Type B pancreatic cell (in vitro differentiated cells): ENCODE measurements at regions not wholly inside any gene's neighbourhood (a gene's known extent, or its start where the extent isn't known, plus 50 kb on each side); places are given as distances from the start of the nearest gene placed in this dataset.

ENCODE experiments used
- DNase-seq: peaks from one replicate; pipeline ENCODE4 v3.0.0; 2021; ENCODE audit warnings: mixed read lengths; ENCODE audit not compliant: unreplicated experiment; ENCODE audit errors: extremely low spot score
- H3K27ac Mint-ChIP-seq: 2 replicates; pipeline ENCODE4 v1.8.0; 2021; ENCODE audit warnings: mild to moderate bottlenecking, mixed read lengths
- H3K27me3 Mint-ChIP-seq: 2 replicates; pipeline ENCODE4 v1.8.0; 2021; ENCODE audit warnings: mixed read lengths
- H3K36me3 Mint-ChIP-seq: 2 replicates; pipeline ENCODE4 v1.8.0; 2021; ENCODE audit warnings: mixed read lengths
- H3K4me1 Mint-ChIP-seq: one replicate; pipeline ENCODE4 v1.8.0; 2021; ENCODE audit warnings: mixed read lengths; ENCODE audit not compliant: unreplicated experiment
- H3K4me3 Mint-ChIP-seq: 2 replicates; pipeline ENCODE4 v1.8.0; 2021; ENCODE audit warnings: mild to moderate bottlenecking, mixed read lengths
- H3K9me3 Mint-ChIP-seq: 2 replicates; pipeline ENCODE4 v1.8.0; 2021; ENCODE audit warnings: mixed read lengths
- TF ChIP-seq, protein P1 (sequence below): fragments of 200-600 bp; sonication (generic); conservative IDR thresholded peaks from 2 replicates; pipeline ENCODE4 v1.5.0; 2021; ENCODE audit warnings: antibody characterized with exemption, mild to moderate bottlenecking

DNA sequence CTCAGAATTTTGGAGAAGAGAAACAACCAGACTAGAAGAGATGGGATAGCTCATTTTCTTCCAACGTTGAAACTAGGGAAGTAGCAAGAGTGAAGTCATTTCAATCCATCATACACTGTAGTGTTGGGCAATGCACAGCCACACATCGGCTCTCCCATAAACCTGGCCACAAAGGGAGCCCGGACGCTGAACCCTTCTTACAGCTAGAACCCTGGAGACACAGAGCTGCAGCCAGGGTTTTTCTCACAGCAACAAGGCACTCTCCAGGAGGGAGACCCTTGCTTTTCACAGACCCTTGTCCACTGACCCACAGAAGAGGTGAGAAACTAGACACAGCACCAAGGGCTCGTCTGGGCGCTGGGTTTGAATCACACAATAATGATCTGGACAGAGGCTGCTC is 101.4 kb upstream of the FSTL4 start:
- TF ChIP-seq, protein P1, sequence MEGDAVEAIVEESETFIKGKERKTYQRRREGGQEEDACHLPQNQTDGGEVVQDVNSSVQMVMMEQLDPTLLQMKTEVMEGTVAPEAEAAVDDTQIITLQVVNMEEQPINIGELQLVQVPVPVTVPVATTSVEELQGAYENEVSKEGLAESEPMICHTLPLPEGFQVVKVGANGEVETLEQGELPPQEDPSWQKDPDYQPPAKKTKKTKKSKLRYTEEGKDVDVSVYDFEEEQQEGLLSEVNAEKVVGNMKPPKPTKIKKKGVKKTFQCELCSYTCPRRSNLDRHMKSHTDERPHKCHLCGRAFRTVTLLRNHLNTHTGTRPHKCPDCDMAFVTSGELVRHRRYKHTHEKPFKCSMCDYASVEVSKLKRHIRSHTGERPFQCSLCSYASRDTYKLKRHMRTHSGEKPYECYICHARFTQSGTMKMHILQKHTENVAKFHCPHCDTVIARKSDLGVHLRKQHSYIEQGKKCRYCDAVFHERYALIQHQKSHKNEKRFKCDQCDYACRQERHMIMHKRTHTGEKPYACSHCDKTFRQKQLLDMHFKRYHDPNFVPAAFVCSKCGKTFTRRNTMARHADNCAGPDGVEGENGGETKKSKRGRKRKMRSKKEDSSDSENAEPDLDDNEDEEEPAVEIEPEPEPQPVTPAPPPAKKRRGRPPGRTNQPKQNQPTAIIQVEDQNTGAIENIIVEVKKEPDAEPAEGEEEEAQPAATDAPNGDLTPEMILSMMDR, result no peak
- no peak overlapping the region for H3K27ac Mint-ChIP-seq
- H3K4me1 Mint-ChIP-seq, result peaks cover 4% of the 10 kb centered on the region
- H3K27me3 Mint-ChIP-seq, result peaks cover 22% of the 10 kb centered on the region
- peak; percentile 31 for DNase-seq
- no peaks in the 10 kb centered on the region for H3K36me3 Mint-ChIP-seq
- H3K9me3 Mint-ChIP-seq, result no peaks in the 10 kb centered on the region
- H3K4me3 Mint-ChIP-seq, result no peak overlapping the region

GRCh38 chr5:133713209-133713608 is 100.9 kb upstream of the FSTL4 start:
- DNase-seq, result no peak
- TF ChIP-seq, protein P1, result no peak
- H3K4me3 Mint-ChIP-seq, result no peak overlapping the region
- no peaks in the 10 kb centered on the region for H3K9me3 Mint-ChIP-seq
- peaks cover 4% of the 10 kb centered on the region for H3K4me1 Mint-ChIP-seq
- H3K36me3 Mint-ChIP-seq, result no peaks in the 10 kb centered on the region
- H3K27ac Mint-ChIP-seq, result no peak overlapping the region
- peaks cover 22% of the 10 kb centered on the region for H3K27me3 Mint-ChIP-seq

- no peak overlapping the region for H3K27ac Mint-ChIP-seq
- peaks cover 21% of the 10 kb centered on the region for H3K27me3 Mint-ChIP-seq
- DNase-seq, result peak; percentile 27
- no peaks in the 10 kb centered on the region for H3K9me3 Mint-ChIP-seq
- TF ChIP-seq, protein P1, result no peak
- no peaks in the 10 kb centered on the region for H3K36me3 Mint-ChIP-seq
- peaks cover 4% of the 10 kb centered on the region for H3K4me1 Mint-ChIP-seq
- H3K4me3 Mint-ChIP-seq, result no peak overlapping the region
These were observed 100.2 kb upstream of the FSTL4 start for GRCh38 chr5:133712562-133712961.

- no peak overlapping the region for H3K4me3 Mint-ChIP-seq
- no peak overlapping the region for H3K27ac Mint-ChIP-seq
- TF ChIP-seq, protein P1, result no peak
- H3K36me3 Mint-ChIP-seq, result no peaks in the 10 kb centered on the region
- H3K27me3 Mint-ChIP-seq, result peaks cover 16% of the 10 kb centered on the region
- DNase-seq, result peak; percentile 27
- H3K9me3 Mint-ChIP-seq, result no peaks in the 10 kb centered on the region
- H3K4me1 Mint-ChIP-seq, result peaks cover 9% of the 10 kb centered on the region
These were observed 96.9 kb upstream of the FSTL4 start for GRCh38 chr5:133709209-133709725.

GRCh38 chr5:133708331-133708850 is 96.0 kb upstream of the FSTL4 start:
- Mint-ChIP-seq H3K27me3 (peaks cover 11% of the 10 kb centered on the region), H3K27ac (no peak overlapping the region), H3K9me3 (no peaks in the 10 kb centered on the region), H3K4me3 (no peak overlapping the region), H3K36me3 (no peaks in the 10 kb centered on the region), H3K4me1 (peaks cover 9% of the 10 kb centered on the region)
- TF ChIP-seq, protein P1, result no peak
- peak; percentile 64 for DNase-seq
